HG03108 (cell line): ENCODE measurements at regions not wholly inside any gene's neighbourhood (a gene's known extent, or its start where the extent isn't known, plus 50 kb on each side); places are given as distances from the start of the nearest gene placed in this dataset.

Source experiments
- ATAC-seq: cut with Tn5 transposase; IDR thresholded peaks from one replicate; pipeline ENCODE4 v1.9.1; 2021; ENCODE audit warnings: moderate library complexity; ENCODE audit not compliant: unreplicated experiment

DNA sequence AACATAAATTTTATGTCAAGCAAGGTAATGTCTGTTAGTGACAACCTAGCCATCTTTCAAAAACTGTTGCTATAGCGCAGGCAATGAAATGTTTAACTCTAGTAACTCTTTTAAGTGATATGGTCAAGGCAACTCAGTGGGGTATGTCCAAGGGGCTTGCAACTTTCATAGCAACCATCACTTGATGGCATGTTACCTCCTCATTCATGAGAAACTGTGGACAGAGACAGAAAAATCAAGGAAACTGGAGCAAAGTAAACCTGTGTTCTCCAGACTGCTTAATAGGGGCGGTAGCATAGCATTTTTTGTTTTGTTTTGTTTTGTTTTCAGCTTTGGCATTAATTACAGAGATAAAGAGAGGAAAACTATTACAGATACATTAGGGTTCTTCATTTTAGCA, 1456.8 kb upstream of the AGA start:
- ATAC-seq: no peak

DNA sequence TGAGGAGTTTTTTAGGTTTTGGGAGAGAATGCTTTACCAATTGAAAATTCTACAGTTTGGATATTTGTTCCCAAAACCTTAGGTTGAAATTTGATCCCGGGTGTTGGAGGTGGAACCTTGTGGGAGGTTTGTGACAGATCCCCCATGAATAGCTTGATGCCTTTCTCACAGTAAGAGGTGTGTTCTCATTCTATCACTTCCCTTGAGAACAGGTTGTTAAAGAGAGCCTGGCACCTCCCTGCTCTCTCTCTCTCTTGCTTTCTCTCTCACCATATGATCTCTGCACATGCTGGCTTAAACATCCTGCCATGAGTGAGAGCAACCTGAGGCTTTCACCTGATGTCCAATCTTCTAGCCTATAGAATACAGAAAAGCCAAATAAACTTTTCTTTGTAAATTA, 1475.5 kb upstream of the AGA start:
- no peak for ATAC-seq

DNA sequence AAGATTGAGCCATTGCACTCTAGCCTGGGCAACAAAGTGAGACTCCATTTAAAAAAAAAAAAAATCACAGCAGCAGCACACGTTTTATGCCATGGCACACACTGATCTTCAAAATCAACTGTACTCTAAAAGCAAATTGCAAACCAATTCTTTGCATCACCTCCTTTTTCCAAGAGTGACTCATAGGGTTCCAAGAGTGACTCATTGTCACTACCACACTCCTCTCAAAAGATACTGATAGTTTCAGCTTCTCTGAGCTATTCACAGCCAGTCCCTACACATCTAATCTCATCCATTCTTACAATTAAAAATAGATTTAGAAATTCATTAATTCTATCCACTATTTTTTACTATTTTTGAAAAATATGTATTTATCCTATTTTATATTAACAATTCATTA, 1494.9 kb upstream of the AGA start:
- ATAC-seq: no peak

DNA sequence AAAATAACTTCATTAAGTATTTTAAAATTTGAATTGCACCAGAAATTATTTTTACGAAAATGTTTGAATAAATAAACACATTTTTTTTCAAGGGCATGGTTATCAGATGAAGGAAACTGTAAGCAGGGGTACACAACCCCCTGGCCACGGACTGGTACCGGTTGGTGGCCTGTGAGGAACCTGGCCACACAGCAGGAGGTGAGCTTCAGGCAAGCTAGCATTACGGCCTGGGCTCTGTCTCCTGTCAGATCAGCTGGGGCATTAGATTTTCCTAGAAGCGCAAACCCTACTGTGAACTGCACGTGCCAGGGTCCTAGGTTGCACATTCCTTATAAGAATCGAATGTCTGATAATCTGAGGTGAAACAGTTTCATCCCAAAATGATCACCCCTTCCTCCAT, 1499.7 kb upstream of the AGA start:
- ATAC-seq: no peak

DNA sequence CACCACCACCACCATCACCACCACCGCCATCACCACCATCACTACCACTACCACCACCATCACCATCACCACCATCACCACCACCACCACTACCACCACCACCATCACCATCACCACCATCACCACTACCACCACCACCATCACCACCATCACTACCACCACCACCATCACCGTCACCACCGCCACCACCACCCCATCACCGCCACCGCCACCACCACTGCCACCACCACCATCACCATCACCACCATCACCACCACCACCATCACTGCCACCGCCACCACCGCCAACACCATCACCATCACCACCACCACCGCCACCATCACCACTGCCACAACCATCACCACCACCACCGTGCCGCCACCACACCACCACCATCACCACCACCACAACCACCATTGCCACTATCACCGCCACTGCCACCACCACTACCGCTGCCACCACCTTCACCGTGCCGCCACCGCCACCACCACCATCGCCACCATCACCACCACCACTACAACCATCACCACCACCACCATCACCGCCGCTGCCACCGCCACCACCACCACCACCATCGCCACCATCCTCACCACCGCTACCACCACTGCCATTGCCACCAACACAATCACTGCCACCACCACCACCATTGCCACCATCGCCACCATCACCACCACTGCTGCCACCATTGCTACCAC, 1511.3 kb upstream of the AGA start:
- ATAC-seq: no peak

DNA sequence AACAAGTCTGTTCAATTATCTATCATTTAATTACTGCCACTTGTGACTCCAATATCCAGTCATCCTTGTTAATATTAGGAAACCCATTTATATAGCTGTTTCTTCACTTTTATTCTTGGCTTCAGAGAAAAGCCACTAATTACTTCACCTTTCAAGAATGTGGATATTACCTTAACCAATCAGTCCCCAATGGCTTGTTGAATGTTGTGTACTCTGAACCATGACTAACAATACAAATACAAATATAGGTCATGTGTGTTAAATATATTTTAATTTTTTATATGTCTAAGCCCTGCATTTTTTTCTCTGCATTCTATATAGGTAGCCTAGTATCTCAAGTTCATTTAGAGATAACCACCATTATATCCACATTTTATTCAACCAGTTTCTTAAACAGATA, 1513.4 kb upstream of the AGA start:
- ATAC-seq: no peak

DNA sequence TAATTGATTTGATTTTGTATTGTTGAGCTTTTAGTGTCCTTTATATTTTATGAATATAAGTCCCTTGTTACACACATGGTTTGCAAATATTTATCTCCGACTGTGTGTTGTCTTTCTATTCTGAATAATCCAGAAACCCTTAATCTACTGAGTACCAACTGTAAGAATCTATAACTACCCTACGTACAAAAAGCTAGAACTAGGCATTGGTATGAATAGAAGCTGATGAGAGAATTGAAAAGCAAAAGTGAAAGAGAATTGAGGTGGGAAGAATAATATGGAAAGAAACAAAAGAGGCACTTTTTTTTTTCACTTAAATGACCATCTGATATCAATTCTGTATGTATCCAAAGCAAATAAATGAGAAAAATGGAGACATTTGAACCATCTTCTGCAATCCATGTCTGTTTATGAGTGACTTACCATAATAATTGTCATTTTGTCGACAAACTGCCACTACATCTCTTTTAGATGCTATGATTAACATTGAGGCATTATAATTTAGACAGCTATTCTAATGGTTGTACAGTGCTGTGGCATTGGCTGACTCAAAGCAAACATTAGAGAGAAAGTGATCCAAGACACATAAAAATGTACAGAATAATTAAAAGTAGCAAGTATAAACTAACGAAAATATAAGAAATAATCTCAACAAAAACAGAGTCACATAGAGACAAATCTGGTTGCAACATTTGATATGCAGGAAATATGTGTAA, 1516.6 kb upstream of the AGA start:
- ATAC-seq: no peak

DNA sequence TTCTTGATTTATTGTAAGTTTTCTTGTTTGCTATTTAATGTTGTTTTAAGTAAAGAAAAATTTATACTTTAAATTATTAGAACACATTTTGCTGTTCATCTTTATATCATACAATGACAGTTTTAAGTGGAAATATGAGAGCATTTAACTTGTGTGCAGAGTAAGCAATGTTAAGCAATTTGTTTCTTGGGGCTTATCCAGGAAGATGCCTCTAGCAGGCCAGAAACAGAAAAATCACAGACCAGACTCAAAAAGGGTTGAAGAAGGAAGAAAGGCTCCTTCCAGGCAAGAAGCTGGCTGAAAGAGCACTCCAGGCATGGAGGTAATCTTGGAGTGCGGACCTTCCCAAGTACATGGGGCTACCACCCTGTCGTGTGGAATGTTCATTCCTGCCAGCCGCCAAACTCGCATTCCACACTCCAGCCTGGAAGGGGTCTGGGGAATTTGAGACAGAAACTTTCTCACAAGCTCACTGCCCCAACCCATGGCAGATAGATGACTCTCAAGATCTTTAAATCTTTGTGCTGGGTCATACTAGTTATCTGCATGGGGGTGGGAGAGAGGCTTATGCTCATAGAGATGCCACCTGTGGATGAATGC, 1521.3 kb upstream of the AGA start:
- ATAC-seq: no peak

DNA sequence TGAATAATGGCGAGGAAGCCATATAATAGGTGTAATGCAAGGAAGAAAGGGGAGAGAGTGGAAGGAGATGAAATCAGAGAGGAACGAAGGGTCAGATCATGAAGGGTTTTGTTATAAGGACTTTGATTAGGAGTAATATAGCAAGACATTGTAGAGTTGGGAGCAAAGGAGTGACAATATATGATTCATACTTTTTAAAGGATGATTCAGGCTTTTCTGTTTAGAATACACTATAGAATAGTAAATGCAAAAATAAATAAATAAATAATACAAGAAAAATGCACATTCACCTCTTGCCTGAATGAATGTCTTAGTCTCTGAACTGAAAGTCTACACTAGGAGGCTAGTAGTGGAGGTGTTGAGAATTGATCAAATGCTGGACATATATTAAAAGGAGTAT, 1524.4 kb upstream of the AGA start:
- no peak for ATAC-seq

DNA sequence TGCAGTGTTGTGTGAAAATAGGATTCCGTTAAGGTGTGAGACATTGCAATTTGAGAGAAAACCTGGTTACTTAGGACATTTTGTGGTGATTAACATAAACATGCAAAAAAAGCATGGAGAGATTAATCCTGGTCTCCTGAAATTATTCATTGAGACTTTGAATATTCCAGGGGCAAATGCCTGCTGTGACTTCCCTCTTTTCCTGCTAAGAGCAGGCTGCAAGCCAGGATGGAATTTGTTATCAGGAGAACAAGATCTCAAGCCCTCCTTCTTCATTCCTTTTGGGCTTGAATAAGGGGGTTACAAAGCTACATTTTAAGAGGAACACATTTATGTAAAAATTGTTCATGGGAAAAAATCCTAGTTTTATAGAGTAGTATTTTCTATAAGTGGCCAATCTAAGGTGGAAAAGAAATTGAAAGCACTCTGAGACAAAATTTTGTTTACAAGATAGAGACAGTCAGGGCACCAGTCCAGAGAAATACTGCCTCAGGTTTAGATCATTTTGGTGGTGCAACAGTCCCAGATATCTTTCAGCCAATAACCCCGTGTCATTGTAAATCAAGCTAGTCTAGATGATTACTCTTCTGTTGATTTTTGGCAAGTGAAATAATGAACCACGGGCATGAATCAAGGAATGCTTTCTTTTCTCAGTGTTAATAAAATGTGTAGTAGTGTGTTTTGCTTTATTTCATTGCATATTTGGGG, 1528.3 kb upstream of the AGA start:
- no peak for ATAC-seq

DNA sequence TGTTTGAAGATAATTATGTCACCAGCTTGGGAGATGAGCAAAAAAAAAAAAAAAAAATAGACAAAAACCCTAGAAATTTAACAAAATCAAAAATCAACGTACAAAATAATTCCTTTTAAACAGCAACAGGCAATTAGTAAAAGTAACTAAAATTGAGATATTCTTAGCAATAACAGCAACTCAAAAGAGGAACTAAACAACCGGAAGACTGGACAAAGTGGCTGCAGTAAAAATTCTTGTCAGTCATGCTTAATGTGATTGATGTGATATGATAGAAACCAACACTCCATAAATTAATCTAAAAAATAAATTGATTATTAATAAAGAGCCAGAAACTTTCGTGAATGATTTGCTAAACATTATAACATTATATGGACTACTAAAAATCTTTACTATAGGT, 1534.6 kb upstream of the AGA start:
- no peak for ATAC-seq

DNA sequence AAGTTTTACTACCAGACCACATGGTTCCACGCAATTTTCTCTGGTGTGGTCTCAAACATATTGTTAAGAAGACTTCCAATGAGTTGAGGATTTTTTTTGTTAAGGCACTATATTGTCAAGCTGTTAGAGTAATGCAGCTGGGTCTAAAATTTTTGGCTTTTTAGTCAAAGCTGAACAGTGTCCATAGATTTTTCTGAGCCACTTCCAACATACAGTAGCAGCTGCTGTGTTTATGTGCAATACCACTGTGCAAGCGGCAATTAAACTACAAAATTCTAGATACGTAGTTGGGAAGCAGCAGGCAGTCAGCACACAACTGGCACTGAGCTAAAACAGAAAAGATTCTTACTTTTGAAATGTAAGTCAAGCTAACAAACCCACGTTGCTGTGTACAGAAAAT, 1551.1 kb upstream of the AGA start:
- no peak for ATAC-seq

DNA sequence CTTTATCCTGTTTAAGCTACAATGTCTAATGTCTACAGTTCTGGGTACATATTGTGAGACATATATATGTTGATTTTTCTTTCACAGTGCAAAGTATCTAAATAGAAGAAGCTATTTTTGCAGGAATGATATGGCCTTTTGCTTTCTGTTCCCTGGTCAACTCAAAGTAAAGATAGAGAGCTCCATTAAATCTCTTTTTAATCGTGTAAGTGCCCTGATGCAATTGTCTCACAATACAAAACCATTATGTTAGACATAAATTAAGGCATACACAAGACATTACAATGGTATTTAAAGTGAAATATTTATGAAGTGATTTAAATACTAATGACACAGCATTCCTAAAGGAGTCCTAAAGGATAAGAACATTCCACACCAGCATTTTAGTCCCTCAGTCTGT, 1559.7 kb upstream of the AGA start:
- no peak for ATAC-seq

DNA sequence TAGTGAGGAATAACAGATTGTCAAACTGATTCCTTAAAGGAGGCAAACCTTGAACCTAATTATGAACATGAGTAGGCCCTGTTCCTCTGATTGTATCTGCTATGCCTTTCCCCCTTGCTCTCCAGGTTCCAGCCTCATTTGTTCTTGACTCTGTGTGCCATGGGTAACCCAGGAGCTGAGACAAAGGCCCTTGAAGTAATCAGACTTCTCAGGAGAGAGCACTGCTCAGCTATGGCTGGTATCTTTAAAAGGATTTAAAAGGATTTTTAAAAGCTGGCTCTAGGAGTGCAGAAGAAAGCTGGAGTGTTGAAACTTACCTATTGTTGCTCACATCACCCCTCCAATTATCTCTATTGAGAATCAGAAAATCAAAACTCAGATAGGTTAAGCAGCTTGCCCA, 1565.5 kb upstream of the AGA start:
- ATAC-seq: no peak

DNA sequence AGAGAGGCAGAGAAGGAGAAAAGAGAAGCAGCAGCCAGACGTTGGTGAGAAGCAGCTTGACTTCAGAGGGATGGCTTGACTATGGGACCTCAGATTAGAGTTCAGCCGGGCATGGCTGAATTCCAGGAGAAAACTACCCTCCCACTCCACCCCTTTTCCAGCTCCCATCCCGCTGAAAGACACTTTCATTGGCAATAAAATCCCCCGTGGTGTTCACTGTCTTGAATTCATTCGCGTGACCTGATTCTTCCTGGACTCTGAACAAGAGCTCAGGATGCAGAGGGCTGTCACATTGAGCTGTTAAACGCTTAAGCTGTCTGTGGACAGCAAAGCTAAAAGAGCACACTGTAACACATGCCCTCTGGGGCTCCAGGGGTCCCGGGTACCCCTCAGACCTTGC, 1575.3 kb upstream of the AGA start:
- ATAC-seq: no peak

DNA sequence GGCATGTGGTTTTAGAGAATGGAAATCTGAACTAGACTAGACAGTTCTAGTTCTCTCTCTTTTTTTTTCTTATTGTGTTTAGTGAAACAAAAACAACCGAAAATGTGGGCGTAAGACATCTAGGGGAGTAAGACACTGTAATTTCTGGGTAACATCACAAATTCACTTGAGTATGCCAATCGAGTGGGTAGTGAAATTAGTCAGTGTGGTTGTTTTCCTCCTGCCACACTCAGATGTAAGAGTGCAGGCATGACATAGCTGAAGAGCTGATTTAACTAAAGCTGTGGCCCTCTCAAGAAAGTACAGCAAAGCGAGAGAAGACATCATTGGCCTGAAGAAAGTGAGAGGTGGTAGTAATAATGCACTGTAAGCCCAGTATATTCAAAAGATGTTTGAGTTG, 1585.3 kb upstream of the AGA start:
- ATAC-seq: no peak

DNA sequence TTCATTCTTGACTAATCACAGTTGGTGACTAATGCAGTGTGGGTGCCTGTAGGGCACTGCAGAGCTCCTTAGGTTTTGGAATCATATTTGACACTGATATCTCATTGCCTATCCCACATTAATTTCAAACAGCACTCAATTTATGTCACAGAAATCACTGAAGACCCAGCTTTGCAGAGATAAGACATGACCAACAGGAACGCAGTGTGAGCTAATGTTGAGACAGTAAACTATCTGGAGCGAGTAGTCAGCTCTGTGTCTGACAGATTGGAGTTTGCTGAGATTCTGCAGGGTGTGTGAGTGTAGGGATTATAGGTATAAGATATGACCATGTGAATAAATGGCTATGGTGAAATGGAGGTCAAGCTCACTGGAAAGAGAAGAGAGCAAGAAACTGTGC, 1586.1 kb upstream of the AGA start:
- ATAC-seq: no peak

DNA sequence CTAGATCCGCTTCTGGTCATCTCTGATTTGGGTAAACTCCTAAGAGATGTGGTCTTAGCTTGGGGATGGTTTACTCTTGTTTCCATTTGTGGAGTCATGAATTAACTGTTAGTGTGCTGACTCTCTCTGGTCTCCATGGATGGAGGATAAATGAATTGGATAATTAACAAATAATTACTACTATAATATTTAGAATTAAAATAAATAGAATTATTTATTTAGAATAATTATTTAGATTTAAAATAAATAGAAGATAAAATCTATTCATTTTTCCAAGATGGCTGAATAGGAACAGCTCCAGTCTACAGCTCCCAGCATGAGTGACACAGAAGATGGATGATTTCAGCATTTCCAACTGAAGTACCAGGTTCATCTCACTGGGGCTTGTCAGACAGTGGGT, 1587.4 kb upstream of the AGA start:
- ATAC-seq: no peak

DNA sequence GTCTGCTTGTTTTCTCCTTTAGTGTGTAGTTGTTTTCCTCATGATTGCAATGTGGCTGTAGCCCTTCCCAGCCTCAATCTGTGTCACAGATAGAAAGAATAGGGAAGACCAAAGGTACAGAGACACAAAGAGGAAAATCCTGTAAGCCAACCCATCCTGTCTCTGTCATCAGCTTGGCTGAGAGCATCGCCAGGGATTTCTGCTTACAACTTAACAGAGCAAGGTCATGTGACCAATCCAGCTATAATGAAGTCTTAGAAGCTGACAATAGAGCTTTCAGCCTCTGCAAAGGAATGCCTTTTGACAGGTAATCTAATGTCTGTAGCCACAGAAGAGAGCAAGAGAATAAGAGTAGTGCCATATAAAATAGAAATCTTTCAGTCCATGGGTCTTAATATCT, 1598.0 kb upstream of the AGA start:
- ATAC-seq: no peak

DNA sequence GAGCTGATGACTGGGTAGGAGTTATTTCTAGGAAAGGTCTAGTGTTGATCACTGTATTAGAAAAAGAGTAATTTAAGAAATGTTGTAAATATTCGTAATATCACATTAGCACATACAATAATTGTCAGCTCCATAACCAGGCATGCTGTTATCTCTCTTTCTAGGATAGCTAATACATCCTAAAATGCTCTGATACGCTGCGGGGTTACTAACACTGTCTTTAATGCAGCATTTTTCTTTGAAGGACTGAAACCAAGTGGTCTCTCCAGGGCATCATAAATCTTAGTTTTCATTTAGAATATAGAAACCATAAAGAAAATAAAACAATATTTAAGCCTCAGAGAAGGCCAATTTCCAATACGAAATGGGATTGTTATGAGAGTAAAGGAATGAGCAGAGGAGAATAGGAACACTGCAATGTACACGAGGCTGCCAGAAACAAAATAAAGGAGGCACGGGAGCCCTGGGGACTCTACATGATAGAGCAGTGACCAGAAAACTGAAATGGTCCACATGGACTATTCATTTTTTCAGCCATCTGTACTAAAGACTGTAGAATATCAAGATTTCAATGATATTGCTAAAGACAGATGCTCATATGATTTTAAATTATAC, 1606.7 kb upstream of the AGA start:
- ATAC-seq: no peak

DNA sequence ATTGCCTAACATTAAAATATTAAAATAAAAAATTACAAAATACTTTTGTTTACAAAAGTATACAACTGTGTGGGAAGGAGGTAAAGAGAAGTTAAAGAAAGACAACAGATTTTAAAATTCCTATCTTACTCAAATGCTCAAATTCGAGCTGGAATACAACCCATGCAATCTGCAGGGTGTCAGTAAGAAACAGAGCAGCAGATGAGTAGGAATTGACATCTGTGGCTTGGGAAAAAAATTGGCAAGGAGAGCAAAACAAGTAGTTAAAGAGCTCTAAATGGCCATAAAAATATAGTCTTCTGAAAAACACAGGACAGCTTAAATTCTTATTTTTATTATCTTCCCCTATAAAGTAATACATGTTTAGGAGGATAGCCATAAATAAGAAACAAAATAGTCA, 1609.0 kb upstream of the AGA start:
- ATAC-seq: no peak

DNA sequence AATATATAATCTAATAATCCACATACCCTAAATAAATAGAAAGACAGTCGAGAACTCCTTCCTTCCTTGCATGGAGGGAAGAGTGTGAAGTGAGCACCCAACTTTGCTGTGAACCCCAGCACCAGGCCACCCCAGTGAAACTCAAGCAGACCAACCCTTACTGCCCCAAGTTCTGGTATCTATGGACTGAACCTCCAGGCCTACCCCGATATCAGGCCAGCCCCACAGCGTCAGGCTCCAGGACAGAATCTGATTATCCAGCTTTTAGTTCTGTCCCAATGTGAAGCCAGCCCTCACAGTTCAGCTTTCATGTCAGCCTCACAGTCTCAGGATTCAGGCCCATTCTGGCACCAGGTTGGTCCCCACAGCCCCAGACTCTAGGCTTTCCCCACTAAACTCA, 1617.2 kb upstream of the AGA start:
- ATAC-seq: no peak
